Activated naive CD8-positive, alpha-beta T cell treated with anti-CD3 and anti-CD28 coated beads, Interleukin-2, amount 10 ng/mL, durations not matched to agents 7 days and 5 days (primary cell): ENCODE measurements at regions not wholly inside any gene's neighbourhood (a gene's known extent, or its start where the extent isn't known, plus 50 kb on each side); places are given as distances from the start of the nearest gene placed in this dataset.

Experiments used
- ATAC-seq: fragments of 150-1000 bp; cut with Tn5 transposase; one replicate; pipeline ENCODE4 v1.10.0; 2021; ENCODE audit warnings: low read depth, moderate library complexity
- POLR2A ChIA-PET: fragments of 350-600 bp; sonication (Branson Sonifier 250); formaldehyde crosslinking; loops from one replicate; lab custom pipeline; 2021; ENCODE audit warnings: antibody characterized with exemption; lab: Charles Lee
- DNase-seq: peaks from one replicate; pipeline ENCODE4 v3.0.0; 2021
- H3K27ac Mint-ChIP-seq: one replicate; pipeline ENCODE4 v1.8.0; 2022; ENCODE audit warnings: mild to moderate bottlenecking, mixed read lengths
- H3K27me3 Mint-ChIP-seq: one replicate; pipeline ENCODE4 v1.8.0; 2022; ENCODE audit warnings: mild to moderate bottlenecking, moderate library complexity, mixed read lengths
- H3K36me3 Mint-ChIP-seq: one replicate; pipeline ENCODE4 v1.8.0; 2021; ENCODE audit warnings: mild to moderate bottlenecking, mixed read lengths
- H3K4me1 Mint-ChIP-seq: one replicate; pipeline ENCODE4 v1.8.0; 2021; ENCODE audit warnings: mixed read lengths
- H3K4me3 Mint-ChIP-seq: one replicate; pipeline ENCODE4 v1.8.0; 2022; ENCODE audit warnings: mild to moderate bottlenecking, moderate library complexity, mixed read lengths
- H3K9me3 Mint-ChIP-seq: one replicate; pipeline ENCODE4 v1.8.0; 2021; ENCODE audit warnings: mixed read lengths

DNA sequence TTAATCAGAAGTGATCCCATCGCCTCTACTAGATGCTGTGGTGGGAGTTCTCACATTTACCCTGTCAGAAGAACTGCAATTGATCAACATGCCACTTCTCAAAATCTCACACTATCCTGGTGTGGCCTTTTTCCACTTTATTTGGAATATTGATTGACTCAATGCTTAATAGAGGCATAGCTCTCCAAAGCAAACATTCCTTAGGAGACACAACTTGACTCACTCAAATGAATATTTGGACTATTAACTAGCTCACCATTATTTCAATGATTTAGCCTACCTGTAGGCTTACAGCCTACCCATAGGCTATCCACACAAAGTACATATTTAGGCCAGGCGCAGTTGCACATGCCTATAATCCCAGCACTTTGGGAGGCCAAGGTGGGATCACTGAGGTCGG lies 186.5 kb downstream of the KLHL28 start:
- no peak for DNase-seq

DNA sequence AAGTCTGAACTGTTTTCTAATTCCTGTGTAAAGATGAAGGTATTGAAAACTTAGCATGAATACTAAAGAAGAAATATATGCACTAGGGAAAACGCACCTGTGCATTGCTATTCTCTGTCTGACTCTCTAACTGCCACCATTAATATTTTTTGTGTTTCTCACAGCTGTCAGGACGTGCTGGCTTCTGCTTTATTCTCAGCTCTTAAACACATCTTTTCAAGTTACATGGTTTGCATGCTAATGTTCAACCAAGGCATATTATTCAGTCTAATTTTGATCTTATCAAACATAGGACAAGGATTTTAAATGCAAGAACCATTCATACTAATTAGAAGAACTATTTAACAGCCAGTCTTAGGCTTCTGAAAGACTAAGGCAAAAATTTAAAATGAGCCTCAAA lies 187.4 kb downstream of the KLHL28 start:
- no peak overlapping the region for H3K4me3 Mint-ChIP-seq
- POLR2A ChIA-PET, result no interaction called here
- H3K9me3 Mint-ChIP-seq, result no peaks in the 10 kb centered on the region
- no peak for ATAC-seq
- DNase-seq, result no peak
- no peak overlapping the region for H3K27ac Mint-ChIP-seq
- H3K36me3 Mint-ChIP-seq, result no peaks in the 10 kb centered on the region
- H3K4me1 Mint-ChIP-seq, result no peaks in the 10 kb centered on the region
- peaks cover 3% of the 10 kb centered on the region for H3K27me3 Mint-ChIP-seq

More for the DNA sequence above, 186.5 kb downstream of the KLHL28 start:
- Mint-ChIP-seq H3K27me3 (peaks cover 3% of the 10 kb centered on the region), H3K27ac (no peak overlapping the region), H3K4me3 (no peak overlapping the region), H3K9me3 (no peaks in the 10 kb centered on the region), H3K36me3 (no peaks in the 10 kb centered on the region), H3K4me1 (no peaks in the 10 kb centered on the region)
- no peak for ATAC-seq
- POLR2A ChIA-PET, result no interaction called here

DNA sequence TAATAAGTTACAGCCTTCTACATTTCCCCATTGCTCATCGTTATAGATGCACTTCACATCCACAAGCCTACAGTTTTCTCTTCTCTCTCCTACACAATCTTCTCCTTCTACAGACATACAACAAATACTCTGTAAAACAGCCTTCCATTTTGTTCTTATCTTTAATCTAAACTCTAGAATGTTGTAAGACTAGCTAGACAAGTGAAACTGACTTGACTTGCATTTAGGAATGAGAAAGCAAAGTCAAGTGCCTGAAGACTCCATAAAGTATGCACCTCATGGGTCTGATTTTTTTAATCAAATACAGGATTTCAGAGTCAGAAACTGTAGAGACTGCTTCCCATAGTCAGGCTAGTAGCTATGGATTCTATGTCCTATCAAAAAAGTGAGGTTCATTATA lies 190.3 kb downstream of the KLHL28 start:
- POLR2A ChIA-PET, result no interaction called here
- ATAC-seq, result no peak
- peaks cover 3% of the 10 kb centered on the region for H3K27me3 Mint-ChIP-seq

DNA sequence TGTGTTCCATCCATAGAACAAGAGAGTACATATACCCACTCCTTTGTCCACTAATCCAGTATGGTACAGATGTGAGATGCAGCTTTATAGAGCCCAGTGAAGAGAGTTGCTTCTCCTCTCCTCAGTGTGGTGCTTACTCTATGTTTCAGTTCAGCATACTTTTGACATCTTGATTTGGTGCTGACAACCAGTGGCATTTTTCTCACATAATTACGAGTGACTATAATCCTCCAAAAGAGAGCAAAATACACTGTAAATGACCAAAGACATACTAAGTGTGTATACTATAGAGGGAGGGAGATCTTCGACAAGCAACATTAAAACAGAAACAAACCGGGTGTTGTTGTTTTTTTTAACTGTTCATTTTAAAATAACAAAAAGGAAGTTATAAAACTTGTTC lies 191.5 kb downstream of the KLHL28 start:
- Mint-ChIP-seq H3K27me3 (peaks cover 3% of the 10 kb centered on the region), H3K9me3 (no peaks in the 10 kb centered on the region), H3K27ac (no peak overlapping the region), H3K4me3 (no peak overlapping the region), H3K4me1 (no peaks in the 10 kb centered on the region), H3K36me3 (no peaks in the 10 kb centered on the region)
- ATAC-seq (no peak), DNase-seq (no peak)
- POLR2A ChIA-PET, result no interaction called here

More for the DNA sequence above, 190.3 kb downstream of the KLHL28 start:
- Mint-ChIP-seq H3K9me3 (no peaks in the 10 kb centered on the region), H3K4me1 (no peaks in the 10 kb centered on the region), H3K36me3 (no peaks in the 10 kb centered on the region), H3K4me3 (no peak overlapping the region), H3K27ac (no peak overlapping the region)
- DNase-seq, result no peak

DNA sequence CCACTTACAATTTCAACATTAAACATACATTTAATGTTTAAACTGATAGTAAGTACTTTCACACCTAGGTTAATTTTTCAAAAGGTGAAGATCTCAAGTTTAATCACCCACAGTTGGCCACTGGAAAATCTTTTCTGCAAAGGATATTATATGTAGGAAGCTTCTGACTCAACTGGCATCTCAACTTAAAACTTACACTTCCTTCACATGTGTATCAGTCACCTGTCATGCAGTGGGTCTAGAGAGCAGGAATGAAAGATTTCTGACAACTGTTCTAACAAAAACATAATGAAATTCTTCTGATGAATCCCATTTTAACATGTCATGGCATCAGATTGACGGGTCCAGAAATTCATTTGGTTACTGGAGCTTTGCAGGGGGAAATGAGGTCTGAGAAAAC lies 192.8 kb downstream of the KLHL28 start:
- ATAC-seq, result no peak
- POLR2A ChIA-PET, result no interaction called here

DNA sequence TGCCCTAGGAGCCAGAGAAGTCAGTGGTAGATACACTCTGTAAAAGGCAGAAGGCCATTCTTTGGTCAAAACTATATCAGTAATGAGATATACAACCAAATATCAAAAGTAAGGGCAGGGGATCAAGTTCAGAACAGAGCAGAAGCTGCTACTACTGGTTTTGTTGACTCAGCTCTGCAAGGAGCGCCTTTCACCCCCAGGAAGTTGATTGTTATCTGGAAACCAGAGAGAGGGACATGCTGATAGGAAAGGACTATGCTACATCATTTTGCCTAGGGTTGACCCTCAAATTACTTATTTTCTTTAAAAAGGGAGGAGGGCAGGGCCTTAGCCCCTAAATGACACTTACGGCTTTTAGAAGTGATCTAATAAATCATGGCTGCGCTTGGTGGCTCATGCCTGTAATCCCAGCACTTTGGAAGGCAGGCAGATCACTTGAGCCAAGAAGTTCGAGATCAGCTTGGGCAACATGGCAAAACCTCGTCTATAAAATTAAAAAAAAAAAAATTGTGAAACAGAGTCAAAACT lies 194.0 kb downstream of the KLHL28 start:
- no peak for DNase-seq
- Mint-ChIP-seq H3K4me3 (no peak overlapping the region), H3K9me3 (no peaks in the 10 kb centered on the region), H3K4me1 (no peaks in the 10 kb centered on the region), H3K36me3 (no peaks in the 10 kb centered on the region), H3K27me3 (peaks cover 1% of the 10 kb centered on the region), H3K27ac (no peak overlapping the region)
- POLR2A ChIA-PET, result no interaction called here
- ATAC-seq, result no peak

More for the DNA sequence above, 192.8 kb downstream of the KLHL28 start:
- H3K4me3 Mint-ChIP-seq, result no peak overlapping the region
- no peaks in the 10 kb centered on the region for H3K36me3 Mint-ChIP-seq
- no peak for DNase-seq
- peaks cover 3% of the 10 kb centered on the region for H3K27me3 Mint-ChIP-seq
- no peaks in the 10 kb centered on the region for H3K9me3 Mint-ChIP-seq
- no peaks in the 10 kb centered on the region for H3K4me1 Mint-ChIP-seq
- no peak overlapping the region for H3K27ac Mint-ChIP-seq

DNA sequence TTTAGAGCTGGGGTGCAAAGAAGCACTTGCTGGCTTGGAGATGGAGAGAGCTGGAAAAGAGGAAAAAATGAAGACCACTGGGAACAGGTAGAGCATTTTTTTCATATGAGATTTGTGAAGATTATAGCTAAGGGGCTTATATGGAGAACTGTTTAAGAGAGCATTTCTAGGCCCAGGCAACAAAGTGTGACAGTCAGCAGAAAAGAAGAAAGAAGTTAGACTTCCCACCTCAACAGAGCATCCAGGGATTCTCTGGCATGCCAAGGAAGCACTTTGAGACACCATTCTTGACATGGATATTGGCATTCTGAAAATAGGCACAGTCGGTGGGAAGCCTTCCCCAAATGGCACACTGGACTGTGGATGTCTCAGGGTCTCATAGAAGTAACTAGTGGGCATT lies 195.5 kb downstream of the KLHL28 start:
- POLR2A ChIA-PET, result no interaction called here
- Mint-ChIP-seq H3K4me3 (no peak overlapping the region), H3K27me3 (no peaks in the 10 kb centered on the region), H3K27ac (no peak overlapping the region), H3K4me1 (no peaks in the 10 kb centered on the region), H3K9me3 (no peaks in the 10 kb centered on the region), H3K36me3 (no peaks in the 10 kb centered on the region)
- no peak for DNase-seq
- no peak for ATAC-seq

DNA sequence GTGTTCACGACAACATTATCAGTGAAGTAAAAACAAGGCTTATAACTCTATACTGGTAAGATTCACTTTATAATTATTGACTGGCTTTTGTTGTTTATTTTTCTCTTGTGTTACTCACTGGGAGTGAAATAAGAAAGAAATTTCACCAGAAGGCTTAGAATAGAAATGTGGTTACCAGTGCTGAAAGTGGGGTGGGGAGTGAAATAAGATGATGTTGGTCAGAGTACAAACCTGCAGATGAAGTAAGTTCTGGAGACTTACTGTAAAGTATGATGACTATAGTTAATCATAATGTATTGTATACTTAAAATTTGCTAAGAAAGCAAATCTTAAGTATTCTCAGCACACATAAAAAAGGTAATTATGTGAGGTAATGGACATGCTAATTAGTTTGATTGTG lies 198.4 kb downstream of the KLHL28 start:
- Mint-ChIP-seq H3K4me3 (no peak overlapping the region), H3K27ac (no peak overlapping the region), H3K36me3 (no peaks in the 10 kb centered on the region), H3K27me3 (no peaks in the 10 kb centered on the region), H3K4me1 (no peaks in the 10 kb centered on the region), H3K9me3 (no peaks in the 10 kb centered on the region)
- POLR2A ChIA-PET, result no interaction called here
- DNase-seq, result no peak
- no peak for ATAC-seq

DNA sequence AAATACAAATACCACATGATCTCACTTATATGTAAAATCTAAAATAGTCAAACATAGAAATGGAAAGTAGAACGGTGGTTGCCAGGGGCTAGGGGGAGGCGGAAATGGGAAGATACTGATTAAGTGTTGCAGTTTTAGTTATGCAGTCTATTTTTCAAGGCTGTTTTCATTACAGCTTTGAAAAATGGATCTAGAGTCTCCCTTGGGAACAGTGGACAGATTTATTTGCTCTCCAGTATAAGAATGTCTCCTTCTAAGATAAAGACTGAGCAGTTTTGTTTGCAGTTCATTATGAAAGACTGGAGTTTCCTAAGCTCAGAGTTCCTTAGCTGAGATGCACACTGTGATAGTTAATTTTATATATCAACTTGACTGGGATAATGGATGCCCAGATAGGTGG lies 202.5 kb downstream of the KLHL28 start:
- Mint-ChIP-seq H3K4me1 (no peaks in the 10 kb centered on the region), H3K27ac (no peak overlapping the region), H3K9me3 (no peaks in the 10 kb centered on the region), H3K27me3 (no peaks in the 10 kb centered on the region), H3K36me3 (no peaks in the 10 kb centered on the region), H3K4me3 (no peak overlapping the region)
- ATAC-seq (no peak), DNase-seq (no peak)
- POLR2A ChIA-PET, result no interaction called here

DNA sequence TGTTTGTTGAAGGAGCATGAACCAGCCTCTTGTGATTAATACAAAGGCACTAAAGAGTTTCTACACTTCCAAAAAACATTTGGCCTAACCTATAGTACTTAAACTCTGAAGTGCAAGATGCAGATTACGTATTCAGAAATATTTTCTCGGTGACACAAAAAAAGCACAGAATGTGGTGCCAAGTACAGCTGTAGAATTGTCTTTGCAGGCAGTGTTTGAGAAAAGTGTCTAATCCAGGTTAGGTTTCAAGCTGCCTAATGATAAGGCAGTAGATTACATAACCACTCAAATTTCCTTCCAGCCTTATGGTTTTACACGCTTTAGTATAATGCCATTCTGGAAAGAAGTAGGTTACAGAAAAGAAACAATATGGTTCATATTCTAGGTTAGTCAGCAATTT lies 205.2 kb downstream of the KLHL28 start:
- H3K36me3 Mint-ChIP-seq, result no peaks in the 10 kb centered on the region

DNA sequence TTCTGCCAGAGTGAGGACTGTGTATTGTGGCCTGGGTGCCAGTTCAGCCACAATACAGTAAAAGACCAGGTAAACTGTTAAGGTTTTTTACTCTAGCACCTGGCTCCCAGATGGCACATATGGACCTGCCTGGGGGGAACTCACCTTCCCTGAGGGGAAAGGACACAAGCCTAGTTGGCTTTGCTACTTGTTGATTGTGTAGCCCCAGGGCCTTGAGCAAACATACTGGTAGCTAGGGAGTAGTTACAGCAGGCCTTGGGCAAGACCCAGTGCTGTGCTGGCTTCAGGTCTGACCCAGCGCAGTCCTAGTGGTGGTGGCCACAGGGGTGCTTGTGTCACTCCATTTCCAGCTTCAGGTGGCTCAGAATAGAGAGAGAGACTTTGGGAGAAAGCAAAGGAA lies 216.4 kb downstream of the KLHL28 start:
- Mint-ChIP-seq H3K27me3 (no peaks in the 10 kb centered on the region), H3K4me1 (no peaks in the 10 kb centered on the region), H3K9me3 (peaks cover 2% of the 10 kb centered on the region), H3K4me3 (no peak overlapping the region), H3K27ac (no peak overlapping the region), H3K36me3 (no peaks in the 10 kb centered on the region)
- POLR2A ChIA-PET, result no interaction called here
- ATAC-seq (no peak), DNase-seq (no peak)

More for the DNA sequence above, 205.2 kb downstream of the KLHL28 start:
- H3K9me3 Mint-ChIP-seq, result no peaks in the 10 kb centered on the region
- no peaks in the 10 kb centered on the region for H3K27me3 Mint-ChIP-seq
- no peak overlapping the region for H3K4me3 Mint-ChIP-seq
- no peaks in the 10 kb centered on the region for H3K4me1 Mint-ChIP-seq
- DNase-seq (no peak), ATAC-seq (no peak)
- POLR2A ChIA-PET, result no interaction called here
- H3K27ac Mint-ChIP-seq, result no peak overlapping the region

DNA sequence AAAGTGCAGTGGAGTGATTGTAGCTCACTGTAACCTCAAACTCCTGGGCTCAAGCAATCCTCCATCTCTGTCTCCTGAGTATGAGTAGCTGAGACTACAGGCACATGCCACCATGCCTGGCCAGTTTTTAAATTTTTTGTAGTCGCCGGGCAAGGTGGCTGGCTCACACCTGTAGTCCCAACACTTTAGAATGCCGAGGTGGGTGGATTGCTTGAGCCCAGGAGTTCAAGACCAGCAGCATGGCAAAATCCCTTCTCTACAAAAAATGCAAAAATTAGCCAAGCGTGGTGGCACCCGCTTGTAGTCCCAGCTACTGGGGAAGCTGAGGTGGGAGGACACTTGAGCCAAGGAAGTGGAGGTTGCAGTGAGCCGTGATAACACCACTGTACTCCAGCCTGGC lies 219.5 kb downstream of the KLHL28 start:
- peaks cover 1% of the 10 kb centered on the region for H3K9me3 Mint-ChIP-seq
- ATAC-seq, result no peak
- POLR2A ChIA-PET, result no interaction called here
- no peaks in the 10 kb centered on the region for H3K36me3 Mint-ChIP-seq
- H3K27ac Mint-ChIP-seq, result no peak overlapping the region
- H3K27me3 Mint-ChIP-seq, result no peaks in the 10 kb centered on the region
- no peak overlapping the region for H3K4me3 Mint-ChIP-seq
- DNase-seq, result no peak
- H3K4me1 Mint-ChIP-seq, result no peaks in the 10 kb centered on the region

DNA sequence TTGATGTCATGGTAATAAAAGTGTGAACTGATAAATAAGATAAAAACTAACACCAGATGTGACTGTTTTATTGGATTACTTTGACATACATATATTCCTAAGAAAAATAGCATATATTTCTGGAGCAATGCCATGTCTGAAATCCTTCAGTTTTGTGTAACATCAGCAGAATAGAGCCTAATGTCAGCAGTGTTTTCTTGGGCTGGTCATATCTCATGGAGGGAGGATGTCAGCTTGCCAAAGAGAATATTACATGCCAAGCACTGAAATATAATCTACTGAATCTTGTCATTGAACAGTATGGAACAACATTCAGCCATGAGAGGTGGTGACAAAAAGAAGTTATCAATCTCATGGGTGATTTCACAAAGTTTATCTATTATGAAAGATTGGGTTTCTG lies 220.3 kb downstream of the KLHL28 start:
- Mint-ChIP-seq H3K36me3 (no peaks in the 10 kb centered on the region), H3K4me3 (no peak overlapping the region), H3K27ac (no peak overlapping the region), H3K27me3 (no peaks in the 10 kb centered on the region), H3K9me3 (peaks cover 1% of the 10 kb centered on the region), H3K4me1 (no peaks in the 10 kb centered on the region)
- DNase-seq (no peak), ATAC-seq (no peak)
- POLR2A ChIA-PET, result no interaction called here

DNA sequence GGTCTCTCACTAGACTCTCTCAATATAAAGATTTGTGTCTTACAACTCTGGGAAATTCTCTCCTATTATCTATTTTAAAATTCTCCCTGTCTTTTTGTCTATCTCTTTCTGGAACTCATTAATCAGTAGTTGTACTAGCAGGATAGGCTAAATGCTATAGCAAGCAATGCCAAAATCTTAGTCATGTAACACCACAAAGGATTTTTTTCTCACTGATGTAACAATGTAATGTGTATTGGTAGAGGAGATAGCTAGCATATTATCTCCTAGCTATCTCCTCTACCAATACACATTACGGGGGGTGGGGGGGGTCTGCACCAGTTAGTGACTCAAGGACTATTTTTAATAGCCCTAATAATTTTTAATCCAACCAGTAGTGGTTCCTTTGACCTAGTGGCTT lies 225.4 kb downstream of the KLHL28 start:
- H3K36me3 Mint-ChIP-seq, result no peaks in the 10 kb centered on the region
- DNase-seq (no peak), ATAC-seq (no peak)
- POLR2A ChIA-PET, result no interaction called here
- no peaks in the 10 kb centered on the region for H3K4me1 Mint-ChIP-seq
- peaks cover 1% of the 10 kb centered on the region for H3K9me3 Mint-ChIP-seq
- H3K4me3 Mint-ChIP-seq, result no peak overlapping the region
- H3K27ac Mint-ChIP-seq, result no peak overlapping the region
- no peaks in the 10 kb centered on the region for H3K27me3 Mint-ChIP-seq

DNA sequence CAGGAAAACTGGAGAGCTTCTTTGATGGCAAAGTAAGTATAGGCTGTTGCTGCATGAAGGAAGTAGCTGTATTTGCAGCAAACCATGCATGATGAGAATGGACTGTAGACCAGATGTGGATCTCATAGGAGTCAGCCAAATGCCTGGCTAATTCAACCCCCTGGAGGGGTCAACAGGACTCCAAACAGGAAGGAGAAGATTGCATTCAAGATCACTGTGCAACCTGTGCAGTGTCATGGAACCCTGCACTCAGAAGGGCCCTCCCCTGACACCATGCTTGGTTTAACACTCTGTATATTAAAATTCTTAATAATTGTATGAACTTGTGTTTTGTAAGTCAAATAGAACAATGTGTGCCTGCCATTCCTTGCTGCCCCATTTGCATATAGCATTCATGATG lies 225.1 kb upstream of the FSCB start:
- POLR2A ChIA-PET, result no interaction called here
- Mint-ChIP-seq H3K4me1 (no peaks in the 10 kb centered on the region), H3K4me3 (no peak overlapping the region), H3K27ac (peak overlapping the region; percentile 21), H3K27me3 (no peaks in the 10 kb centered on the region), H3K9me3 (no peaks in the 10 kb centered on the region), H3K36me3 (no peaks in the 10 kb centered on the region)
- DNase-seq (no peak), ATAC-seq (no peak)
